ENCODE measurements at regions not wholly inside any gene's neighbourhood (a gene's known extent, or its start where the extent isn't known, plus 50 kb on each side); places are given as distances from the start of the nearest gene placed in this dataset.

- DNase-seq: no peak
Observed at GRCh38 chr12:126483145-126484068, 1418.2 kb downstream of the AACS start.

DNA sequence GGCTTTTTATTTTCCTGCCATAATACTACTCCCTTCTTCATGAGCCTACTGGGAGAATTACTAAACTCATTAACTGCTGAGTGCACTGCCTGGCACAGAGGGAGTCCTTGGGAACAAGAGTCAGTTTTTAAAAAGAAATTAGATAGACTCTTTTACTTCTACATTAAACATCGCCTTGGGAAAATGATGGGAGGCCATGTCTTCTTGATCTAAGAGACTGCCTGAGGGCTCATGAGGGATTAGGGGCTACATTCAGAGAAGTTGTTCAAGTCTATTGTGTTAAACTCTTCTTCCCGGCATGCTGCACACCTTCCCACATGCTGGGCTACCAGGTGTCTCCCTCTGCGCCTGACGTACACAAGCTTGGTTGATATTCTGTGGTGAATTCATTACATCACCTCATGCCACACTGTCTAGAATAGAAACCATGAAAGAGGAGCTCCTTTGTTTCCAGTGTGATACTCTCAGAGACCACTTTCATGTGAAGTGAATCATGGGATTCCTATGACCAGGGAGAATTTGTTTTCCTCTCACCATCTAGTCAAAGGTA is 1422.3 kb downstream of the AACS start:
- DNase-seq: no peak

GRCh38 chr12:126488806-126489205 is 1423.6 kb downstream of the AACS start:
- DNase-seq: no peak

GRCh38 chr12:126492181-126492580 is 1426.9 kb downstream of the AACS start:
- no peak for DNase-seq

DNA sequence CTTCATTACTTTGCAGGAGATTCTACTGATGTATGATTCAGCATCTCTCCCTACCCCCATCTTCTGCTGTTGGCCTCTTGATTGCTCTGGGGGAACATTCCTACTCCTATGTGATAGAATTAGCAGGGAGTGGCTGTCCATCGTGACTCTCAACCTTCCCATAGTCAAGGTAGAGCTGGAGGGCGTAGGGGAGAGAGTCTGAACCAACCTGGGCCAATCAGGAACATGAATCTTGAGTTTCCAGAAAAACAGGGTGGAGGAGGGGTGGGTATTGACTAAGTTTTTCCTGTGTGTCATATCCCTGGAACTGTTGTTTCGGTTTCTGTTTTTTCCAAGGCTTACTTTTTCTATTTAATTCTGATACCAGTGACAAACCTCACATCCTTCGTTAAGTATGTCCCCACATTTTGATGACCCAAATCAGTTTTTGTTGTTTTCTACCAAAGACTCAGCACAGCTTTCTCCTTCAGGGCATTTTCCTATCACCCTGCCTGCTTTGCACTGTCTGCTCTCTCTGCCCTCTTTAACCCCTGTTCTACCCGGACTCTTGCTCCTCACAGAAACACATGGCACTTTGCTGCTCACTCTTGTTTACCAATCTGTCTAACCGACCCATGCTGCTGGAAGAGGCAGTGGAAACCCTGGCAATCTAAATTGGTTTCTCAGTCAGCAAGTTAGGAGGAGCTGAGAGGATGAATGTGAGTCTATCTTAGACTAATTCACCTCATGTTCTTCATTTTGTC is 1428.3 kb downstream of the AACS start:
- no peak for DNase-seq

DNA sequence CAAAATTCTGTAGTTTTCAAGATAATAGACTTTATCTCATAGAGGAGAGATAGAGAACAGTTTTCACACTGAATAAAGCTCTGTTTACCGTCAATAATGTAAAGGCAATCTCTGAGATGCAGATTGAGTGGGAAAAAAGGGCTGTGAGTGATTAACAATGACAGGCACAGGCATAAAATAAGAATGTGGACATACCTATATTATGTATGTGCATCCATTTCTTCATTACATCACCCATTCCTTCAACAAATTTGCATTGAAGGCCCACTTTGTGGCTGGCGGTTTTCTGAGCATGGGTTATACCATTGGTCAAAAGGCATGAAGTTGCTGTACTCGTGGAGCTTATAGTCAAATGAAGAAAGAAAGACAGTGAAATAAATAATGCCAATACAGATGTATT is 1431.0 kb downstream of the AACS start:
- no peak for DNase-seq

GRCh38 chr12:126506426-126507182 is 1441.4 kb downstream of the AACS start:
- DNase-seq: no peak

- DNase-seq: no peak
Observed at GRCh38 chr12:126507231-126507630, 1442.0 kb downstream of the AACS start.

DNA sequence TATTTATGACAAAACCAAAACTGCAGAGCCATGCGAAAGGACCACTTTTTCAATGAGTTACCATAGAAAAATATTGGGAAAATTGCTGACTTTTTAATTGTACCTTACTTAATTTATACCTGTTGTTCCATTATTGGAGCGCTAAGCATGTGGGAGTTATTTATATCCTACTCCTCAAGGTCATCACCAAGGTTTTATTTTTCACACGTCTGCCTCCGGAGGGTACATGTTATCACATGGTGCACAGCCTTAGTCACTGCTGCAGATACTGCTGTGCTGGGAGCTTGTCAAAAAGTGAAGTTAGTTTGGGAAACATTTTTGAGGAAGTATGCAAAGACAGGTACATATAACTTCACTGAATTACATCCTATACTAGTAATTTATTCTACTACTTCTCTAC is 1444.3 kb downstream of the AACS start:
- no peak for DNase-seq

- DNase-seq: no peak
Observed at GRCh38 chr12:126510630-126511029, 1445.4 kb downstream of the AACS start.

- no peak for DNase-seq
Observed at GRCh38 chr12:126512916-126513913, 1448.0 kb downstream of the AACS start.

DNA sequence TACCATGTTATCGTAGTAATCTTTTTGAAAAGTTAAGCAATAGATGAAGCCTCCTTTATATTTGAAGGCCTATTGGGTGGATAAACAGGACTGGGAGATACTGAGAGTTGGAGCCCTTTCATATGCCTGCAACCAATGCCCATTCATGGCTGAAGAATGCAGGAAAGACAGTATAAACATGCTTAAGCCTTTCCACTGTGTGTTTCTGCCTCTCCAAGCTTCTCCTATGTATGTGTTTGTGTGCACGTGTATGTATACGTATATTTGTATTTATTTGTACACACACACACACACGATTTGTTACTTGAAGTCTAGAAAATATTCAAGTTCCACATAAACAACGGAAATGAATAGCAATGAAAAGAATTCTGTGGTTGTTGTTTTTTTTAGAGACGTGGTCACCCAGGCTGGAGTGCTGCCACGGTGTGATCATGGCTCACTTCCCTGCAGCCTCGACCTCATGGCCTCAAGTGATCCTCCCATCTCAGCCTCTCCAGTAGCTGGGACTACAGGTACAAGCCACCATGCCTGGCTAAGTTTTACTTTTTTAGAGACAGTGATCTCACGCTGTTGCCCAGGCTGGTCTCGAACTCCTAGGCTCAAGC is 1453.5 kb downstream of the AACS start:
- DNase-seq: no peak

GRCh38 chr12:126519833-126520232 is 1454.6 kb downstream of the AACS start:
- no peak for DNase-seq

- no peak for DNase-seq
Observed at GRCh38 chr12:126523891-126524290, 1458.7 kb downstream of the AACS start.

DNA sequence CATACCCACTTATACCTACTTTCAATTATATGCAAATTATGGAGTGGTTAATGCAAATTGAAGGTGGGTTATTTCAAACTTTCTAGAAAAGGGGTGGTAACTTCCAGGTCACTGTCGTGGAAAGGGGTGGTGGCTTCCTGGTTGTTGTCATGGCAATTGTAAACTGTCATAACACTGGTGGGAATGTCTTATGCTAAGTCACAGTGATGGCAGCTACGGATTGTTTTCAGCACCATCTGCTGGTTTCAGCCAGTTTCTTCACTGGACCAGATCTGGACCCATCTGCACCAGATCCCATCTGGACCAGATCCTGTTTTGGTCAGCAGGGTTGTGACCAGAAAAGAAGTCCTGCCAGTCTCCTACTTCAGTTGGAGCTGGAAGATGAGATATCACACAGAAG is 1469.3 kb downstream of the AACS start:
- no peak for DNase-seq

GRCh38 chr12:126534942-126535341 is 1469.7 kb downstream of the AACS start:
- DNase-seq: no peak

DNA sequence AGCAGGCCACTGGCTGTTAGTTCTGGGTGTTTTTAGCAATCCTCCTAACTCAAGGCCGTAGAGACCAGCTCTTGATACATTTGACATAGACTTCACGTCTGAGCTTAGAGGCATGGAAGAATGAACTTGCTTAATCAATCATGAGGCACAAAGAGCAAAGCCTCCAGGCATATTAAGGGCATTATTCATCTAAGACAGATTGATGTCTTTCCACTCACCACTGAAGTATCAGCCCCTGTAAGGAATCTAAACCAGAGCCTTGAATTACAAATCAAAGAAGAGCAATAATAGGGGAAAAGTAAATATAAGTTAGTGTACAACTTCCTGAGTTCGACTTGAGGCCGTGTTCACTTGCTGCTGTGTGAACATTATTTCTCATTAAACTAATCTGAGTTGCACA is 1470.7 kb downstream of the AACS start:
- no peak for DNase-seq

GRCh38 chr12:126537961-126538530 is 1472.8 kb downstream of the AACS start:
- no peak for DNase-seq

- no peak for DNase-seq
Observed at GRCh38 chr12:126538888-126539287, 1473.7 kb downstream of the AACS start.

DNA sequence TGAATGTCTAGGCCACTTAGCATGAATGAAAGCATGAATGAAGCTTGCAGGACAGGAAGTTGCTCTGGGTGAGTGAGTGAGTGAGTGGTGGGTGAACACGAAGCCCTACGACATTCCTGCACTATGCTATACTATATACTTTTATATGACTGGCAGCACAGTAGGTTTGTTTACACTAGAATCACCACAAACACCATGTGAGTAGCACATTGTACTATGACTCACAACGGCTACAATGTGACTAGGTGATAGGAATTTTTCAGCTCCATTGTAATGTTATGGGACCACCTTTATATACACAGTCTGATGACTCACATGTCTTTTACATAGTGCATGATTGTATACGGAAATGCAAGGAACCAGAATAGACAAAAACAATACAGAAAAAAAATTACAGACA is 1480.2 kb downstream of the AACS start:
- DNase-seq: no peak

GRCh38 chr12:126547905-126548304 is 1482.7 kb downstream of the AACS start:
- DNase-seq: no peak
